WTC11 (cell line): ENCODE measurements at regions not wholly inside any gene's neighbourhood (a gene's known extent, or its start where the extent isn't known, plus 50 kb on each side); places are given as distances from the start of the nearest gene placed in this dataset.

ENCODE experiments used
- CTCF ChIP-seq: fragments of 200-600 bp; IDR thresholded peaks from 2 replicates; pipeline ENCODE4 v1.8.0; 2022; ENCODE audit warnings: antibody characterized with exemption
- FOXP1 ChIP-seq: sonication (generic); formaldehyde crosslinking; IDR thresholded peaks from 2 replicates; pipeline ENCODE4 v1.8.0; 2022; ENCODE audit warnings: missing genetic modification reagents, mild to moderate bottlenecking, moderate library complexity, borderline replicate concordance
- ZNF232 ChIP-seq: sonication (generic); formaldehyde crosslinking; IDR thresholded peaks from 2 replicates; pipeline ENCODE4 v1.8.0; 2022; ENCODE audit warnings: mild to moderate bottlenecking, missing genetic modification reagents

DNA sequence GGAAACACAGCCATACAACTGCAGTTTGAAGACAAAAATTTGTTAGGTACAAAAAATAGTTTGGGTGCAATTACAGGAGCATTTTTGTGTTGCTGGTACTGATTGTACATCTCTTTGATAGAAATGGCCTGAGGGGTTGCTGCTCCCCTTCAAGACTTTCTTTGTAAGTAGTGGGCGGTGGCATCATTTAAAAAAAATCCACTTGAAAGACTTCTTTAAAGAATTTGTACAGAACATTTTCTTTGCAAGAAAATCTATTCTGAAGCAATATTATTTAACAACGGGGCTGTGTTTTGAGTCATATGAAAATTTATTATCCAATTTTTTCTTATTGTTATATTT, 144.1 kb upstream of the CAV2 start:
- no peak for TF ChIP-seq FOXP1
- no peak for TF ChIP-seq CTCF
- TF ChIP-seq ZNF232 (CRISPR knock-in tag) = no peak
